MM.1S (cell line): ENCODE measurements at regions not wholly inside any gene's neighbourhood (a gene's known extent, or its start where the extent isn't known, plus 50 kb on each side); places are given as distances from the start of the nearest gene placed in this dataset.

Experiments used
- DNase-seq: peaks from one replicate; pipeline ENCODE4 v3.0.0-alpha.2; 2015
- H2AFZ ChIP-seq: fragments of 300-600 bp; sonication (generic); 2 replicates; pipeline ENCODE4 v1.6.0; 2016; ENCODE audit warnings: antibody characterized with exemption, low read length
- H3F3A ChIP-seq: fragments of 300-600 bp; sonication (generic); 2 replicates; pipeline ENCODE4 v1.6.1; 2016; ENCODE audit warnings: mild to moderate bottlenecking, antibody characterized with exemption, low read length, moderate library complexity, mixed read lengths; ENCODE audit not compliant: insufficient read depth
- H3K27ac ChIP-seq: fragments of 300-600 bp; sonication (generic); 2 replicates; pipeline ENCODE4 v1.5.1; 2016; ENCODE audit warnings: mild to moderate bottlenecking, low read length
- H3K27me3 ChIP-seq: fragments of 300-600 bp; sonication (generic); replicated peaks from 2 replicates; pipeline ENCODE4 v1.6.0; 2016; ENCODE audit warnings: low read length; ENCODE audit not compliant: insufficient read depth
- H3K36me3 ChIP-seq: fragments of 300-600 bp; sonication (generic); replicated peaks from 2 replicates; pipeline ENCODE4 v1.6.1; 2016; ENCODE audit warnings: mild to moderate bottlenecking, low read length, mixed read lengths; ENCODE audit not compliant: insufficient read depth
- H3K4me1 ChIP-seq: fragments of 300-600 bp; sonication (generic); 2 replicates; pipeline ENCODE4 v1.6.1; 2016; ENCODE audit warnings: low read length, mixed read lengths
- H3K4me2 ChIP-seq: fragments of 300-600 bp; sonication (generic); 2 replicates; pipeline ENCODE4 v1.6.0; 2016; ENCODE audit warnings: low read depth, low read length
- H3K4me3 ChIP-seq: fragments of 300-600 bp; sonication (generic); 2 replicates; pipeline ENCODE4 v1.5.1; 2016; ENCODE audit warnings: low read length, mixed read lengths
- H3K79me2 ChIP-seq: fragments of 300-600 bp; sonication (generic); 2 replicates; pipeline ENCODE4 v1.6.1; 2016; ENCODE audit warnings: mixed run types, low read length, mixed read lengths
- H3K9ac ChIP-seq: fragments of 300-600 bp; sonication (generic); 2 replicates; pipeline ENCODE4 v1.6.1; 2016; ENCODE audit warnings: low read length, mixed read lengths
- H3K9me2 ChIP-seq: fragments of 300-600 bp; sonication (generic); replicated peaks from 2 replicates; pipeline ENCODE4 v1.6.1; 2016; ENCODE audit warnings: mild to moderate bottlenecking, low read length, mixed read lengths; ENCODE audit not compliant: insufficient read depth
- H3K9me3 ChIP-seq: fragments of 300-600 bp; sonication (generic); replicated peaks from 2 replicates; pipeline ENCODE4 v1.6.1; 2016; ENCODE audit warnings: mild to moderate bottlenecking, low read length, mixed read lengths; ENCODE audit not compliant: insufficient read depth
- H4K20me1 ChIP-seq: fragments of 300-600 bp; sonication (generic); 2 replicates; pipeline ENCODE4 v1.6.1; 2016; ENCODE audit warnings: mild to moderate bottlenecking, low read length, moderate library complexity, mixed read lengths; ENCODE audit not compliant: insufficient read depth
- CTCF ChIP-seq: fragments of 300-600 bp; sonication (generic); IDR thresholded peaks from 2 replicates; pipeline ENCODE4 v1.5.1; 2016; ENCODE audit warnings: antibody characterized with exemption, low read length, mixed read lengths
- EZH2 ChIP-seq: fragments of 300-600 bp; sonication (generic); optimal IDR thresholded peaks from 2 replicates; pipeline ENCODE3; 2017; ENCODE audit warnings: low read depth, mild to moderate bottlenecking, antibody characterized with exemption, low read length, mixed read lengths
- EZH2phosphoT487 ChIP-seq: fragments of 300-600 bp; sonication (generic); IDR thresholded peaks from 2 replicates; pipeline ENCODE4 v1.6.1; 2018; ENCODE audit warnings: antibody characterized with exemption, low read length

- Histone ChIP-seq H3F3A (no peaks in the 10 kb centered on the region), H2AFZ (no peak overlapping the region), H3K27me3 (no peaks in the 10 kb centered on the region), H3K79me2 (no peaks in the 10 kb centered on the region), H3K4me1 (no peaks in the 10 kb centered on the region), H3K9me3 (no peaks in the 10 kb centered on the region), H4K20me1 (no peaks in the 10 kb centered on the region), H3K4me2 (no peak overlapping the region), H3K9ac (no peak overlapping the region), H3K27ac (no peak overlapping the region), H3K4me3 (no peak overlapping the region), H3K36me3 (no peaks in the 10 kb centered on the region), H3K9me2 (no peaks in the 10 kb centered on the region)
- no peak for DNase-seq
- no peak for TF ChIP-seq CTCF
- no peak for TF ChIP-seq EZH2phosphoT487
These were observed 73.0 kb upstream of the RAB12 start for GRCh38 chr18:8536231-8536630.

- no peak for DNase-seq
- no peaks in the 10 kb centered on the region for H3K79me2 ChIP-seq
- H3K36me3 ChIP-seq: no peaks in the 10 kb centered on the region
- H3K4me3 ChIP-seq: no peak overlapping the region
- H3K27me3 ChIP-seq: no peaks in the 10 kb centered on the region
- no peaks in the 10 kb centered on the region for H4K20me1 ChIP-seq
- H2AFZ ChIP-seq: no peak overlapping the region
- H3K9ac ChIP-seq: no peak overlapping the region
- no peak for TF ChIP-seq CTCF
- no peak for TF ChIP-seq EZH2phosphoT487
- no peak for TF ChIP-seq EZH2
- no peaks in the 10 kb centered on the region for H3K9me2 ChIP-seq
- no peak overlapping the region for H3K27ac ChIP-seq
- H3K4me2 ChIP-seq: no peak overlapping the region
- H3K4me1 ChIP-seq: no peaks in the 10 kb centered on the region
- H3K9me3 ChIP-seq: no peaks in the 10 kb centered on the region
- H3F3A ChIP-seq: no peaks in the 10 kb centered on the region
These were observed 72.3 kb upstream of the RAB12 start for GRCh38 chr18:8536922-8537321.

GRCh38 chr18:8537400-8537799, 71.8 kb upstream of the RAB12 start:
- TF ChIP-seq EZH2phosphoT487: no peak
- TF ChIP-seq CTCF: no peak
- no peak for TF ChIP-seq EZH2
- Histone ChIP-seq H3K27me3 (no peaks in the 10 kb centered on the region), H3K27ac (no peak overlapping the region), H3K9me3 (no peaks in the 10 kb centered on the region), H3K4me2 (no peak overlapping the region), H3K9ac (no peak overlapping the region), H3K79me2 (no peaks in the 10 kb centered on the region), H2AFZ (no peak overlapping the region), H3K4me3 (no peak overlapping the region), H3K9me2 (no peaks in the 10 kb centered on the region), H3F3A (no peaks in the 10 kb centered on the region), H3K36me3 (no peaks in the 10 kb centered on the region), H4K20me1 (no peaks in the 10 kb centered on the region), H3K4me1 (no peaks in the 10 kb centered on the region)
- no peak for DNase-seq

- no peaks in the 10 kb centered on the region for H3K9me3 ChIP-seq
- no peaks in the 10 kb centered on the region for H3K36me3 ChIP-seq
- H3K4me3 ChIP-seq: no peak overlapping the region
These were observed 70.3 kb upstream of the RAB12 start for GRCh38 chr18:8538935-8539334.

More at GRCh38 chr18:8538935-8539334, 70.3 kb upstream of the RAB12 start:
- Histone ChIP-seq H3K27me3 (no peaks in the 10 kb centered on the region), H3K4me1 (no peaks in the 10 kb centered on the region), H4K20me1 (no peaks in the 10 kb centered on the region), H3K9me2 (no peaks in the 10 kb centered on the region), H3F3A (no peaks in the 10 kb centered on the region), H2AFZ (no peak overlapping the region), H3K27ac (no peak overlapping the region), H3K4me2 (no peak overlapping the region), H3K79me2 (no peaks in the 10 kb centered on the region), H3K9ac (no peak overlapping the region)
- DNase-seq: no peak
- TF ChIP-seq CTCF (no peak), EZH2phosphoT487 (no peak), EZH2 (no peak)
